CD8-positive, alpha-beta memory T cell (primary cell): ENCODE measurements at regions not wholly inside any gene's neighbourhood (a gene's known extent, or its start where the extent isn't known, plus 50 kb on each side); places are given as distances from the start of the nearest gene placed in this dataset.

Experiments used
- CTCF ChIA-PET: fragments of 350-600 bp; sonication (Branson Sonifier 250); formaldehyde crosslinking; loops from one replicate; lab custom pipeline; 2021; ENCODE audit warnings: antibody characterized with exemption; lab: Charles Lee
- POLR2A ChIA-PET: fragments of 350-600 bp; sonication (Branson Sonifier 250); formaldehyde crosslinking; loops from one replicate; lab custom pipeline; 2021; ENCODE audit warnings: antibody characterized with exemption; lab: Charles Lee
- DNase-seq, 5 donors: peaks; one replicate each; pipeline versions ENCODE4 v3.0.0 to v3.0.0-alpha.2; 2020 to 2022; ENCODE audit warnings: mixed read lengths in 1 of 5
- H3K27ac ChIP-seq: one replicate; pipeline ENCODE4 v1.7.0; 2013; ENCODE audit warnings: low read depth, mild to moderate bottlenecking, low read length, moderate library complexity
- H3K27me3 ChIP-seq: 2 replicates; pipeline ENCODE4 v1.7.0; 2013; ENCODE audit warnings: low read length, mild to moderate bottlenecking; ENCODE audit not compliant: insufficient read depth, poor library complexity, severe bottlenecking
- H3K36me3 ChIP-seq: 2 replicates; pipeline ENCODE4 v1.7.0; 2013; ENCODE audit warnings: mild to moderate bottlenecking, low read length, moderate library complexity; ENCODE audit not compliant: insufficient read depth
- H3K4me1 ChIP-seq: 2 replicates; pipeline ENCODE4 v1.7.0; 2013; ENCODE audit warnings: mild to moderate bottlenecking, low read length, moderate library complexity; ENCODE audit not compliant: insufficient read depth
- H3K4me3 ChIP-seq: 2 replicates; pipeline ENCODE4 v1.7.0; 2013; ENCODE audit warnings: mild to moderate bottlenecking, low read length
- H3K9me3 ChIP-seq: 2 replicates; pipeline ENCODE4 v1.7.0; 2013; ENCODE audit warnings: mild to moderate bottlenecking, low read length
- H3K27ac Mint-ChIP-seq, 8 donors: one replicate each; pipeline ENCODE4 v1.8.0; 2020 to 2021; ENCODE audit warnings: mixed read lengths in 8 of 8, mild to moderate bottlenecking in 6 of 8, inconsistent platforms in 3 of 8, moderate library complexity in 3 of 8
- H3K27me3 Mint-ChIP-seq, 2 donors: one replicate each; pipeline ENCODE4 v1.8.0; 2020 to 2021; ENCODE audit warnings: mixed read lengths in 2 of 2, mild to moderate bottlenecking in 1 of 2, moderate library complexity in 1 of 2
- H3K36me3 Mint-ChIP-seq, 3 donors: one replicate each; pipeline ENCODE4 v1.8.0; 2020 to 2021; ENCODE audit warnings: mixed read lengths in 3 of 3, inconsistent platforms in 1 of 3, mild to moderate bottlenecking in 1 of 3
- H3K4me1 Mint-ChIP-seq, 3 donors: one replicate each; pipeline ENCODE4 v1.8.0; 2020 to 2021; ENCODE audit warnings: mixed read lengths in 3 of 3, inconsistent platforms in 1 of 3, mild to moderate bottlenecking in 1 of 3
- H3K4me3 Mint-ChIP-seq, 7 donors: one replicate each; pipeline ENCODE4 v1.8.0; 2020 to 2021; ENCODE audit warnings: mixed read lengths in 7 of 7, mild to moderate bottlenecking in 6 of 7, moderate library complexity in 4 of 7, inconsistent platforms in 2 of 7
- H3K9me3 Mint-ChIP-seq, 5 donors: one replicate each; pipeline ENCODE4 v1.8.0; 2020 to 2022; ENCODE audit warnings: mixed read lengths in 5 of 5, mild to moderate bottlenecking in 3 of 5, moderate library complexity in 2 of 5, inconsistent platforms in 1 of 5

DNA sequence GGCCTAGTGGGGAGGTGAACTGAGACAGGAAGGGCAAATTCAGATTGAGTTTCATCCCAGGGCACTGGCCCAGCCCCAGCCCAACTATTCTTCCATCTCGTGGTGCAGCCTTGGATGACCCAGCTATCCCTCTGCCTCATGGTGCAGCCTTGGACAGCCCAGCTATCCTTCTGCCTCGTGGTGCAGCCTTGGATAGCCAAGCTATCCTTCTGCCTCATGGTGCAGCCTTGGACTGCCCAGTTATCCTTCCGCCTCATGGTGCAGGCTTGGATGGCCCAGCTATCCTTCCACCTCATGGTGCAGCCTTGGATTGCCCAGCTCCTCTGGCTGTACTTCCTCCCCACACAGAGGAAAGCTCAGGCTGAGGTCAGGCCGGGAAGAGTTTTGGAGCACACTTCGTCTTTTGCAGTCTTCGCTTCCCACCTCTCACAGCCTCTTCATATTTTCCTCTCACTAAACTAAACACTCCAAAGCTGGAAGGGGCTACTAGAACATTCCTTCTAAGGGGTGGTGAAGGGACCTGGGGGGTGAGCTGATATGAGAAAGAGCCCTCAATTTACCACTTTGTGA, 69.8 kb upstream of the TTC34 start:
- Mint-ChIP-seq H3K27me3 (peaks cover 1 to 5% of the 10 kb centered on the region in 2 donors), H3K4me1 (no peaks in the 10 kb centered on the region), H3K27ac (no peak overlapping the region), H3K4me3 (no peak overlapping the region), H3K9me3 (peaks cover 0 to 15% (median 12%) of the 10 kb centered on the region in 5 donors), H3K36me3 (no peaks in the 10 kb centered on the region)
- CTCF ChIA-PET: no interaction called here
- no peak overlapping the region for H3K4me3 ChIP-seq
- DNase-seq: no peak
- H3K4me1 ChIP-seq: no peaks in the 10 kb centered on the region
- POLR2A ChIA-PET: no interaction called here
- H3K27me3 ChIP-seq: no peaks in the 10 kb centered on the region
- H3K36me3 ChIP-seq: no peaks in the 10 kb centered on the region
- no peak overlapping the region for H3K27ac ChIP-seq
- peaks cover 5% of the 10 kb centered on the region for H3K9me3 ChIP-seq

DNA sequence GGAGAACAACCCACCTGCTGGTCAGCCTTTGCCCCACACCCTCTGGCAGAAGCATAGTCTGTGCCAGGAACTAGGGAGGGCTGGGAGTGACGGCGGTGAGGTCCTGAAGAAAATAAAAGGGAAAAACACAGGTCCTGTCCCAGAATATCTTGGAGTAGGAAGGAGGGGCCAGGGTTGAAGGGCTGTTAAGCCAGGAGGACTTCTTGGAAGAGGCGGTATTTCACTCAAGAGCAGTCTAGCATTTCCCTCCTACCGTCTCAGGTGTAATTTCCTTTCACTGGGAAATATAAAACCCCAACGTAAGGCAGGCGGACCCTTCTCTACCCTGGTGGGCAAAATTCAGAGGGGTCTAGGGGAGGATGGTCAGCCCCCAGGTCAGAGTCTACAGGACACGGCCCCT, 72.7 kb upstream of the TTC34 start:
- H3K36me3 ChIP-seq: no peaks in the 10 kb centered on the region
- Mint-ChIP-seq H3K36me3 (no peaks in the 10 kb centered on the region), H3K9me3 (peaks cover 0 to 15% (median 10%) of the 10 kb centered on the region in 5 donors), H3K27ac (no peak overlapping the region), H3K27me3 (peaks cover 0 to 1% of the 10 kb centered on the region in 2 donors), H3K4me3 (no peak overlapping the region), H3K4me1 (no peaks in the 10 kb centered on the region)
- H3K9me3 ChIP-seq: peaks cover 5% of the 10 kb centered on the region
- no peaks in the 10 kb centered on the region for H3K4me1 ChIP-seq
- DNase-seq: no peak
- CTCF ChIA-PET: no interaction called here
- no peak overlapping the region for H3K27ac ChIP-seq
- no peak overlapping the region for H3K4me3 ChIP-seq
- no peaks in the 10 kb centered on the region for H3K27me3 ChIP-seq
- POLR2A ChIA-PET: no interaction called here

GRCh38 chr1:2874607-2875480, 73.4 kb upstream of the TTC34 start:
- Mint-ChIP-seq H3K4me1 (no peaks in the 10 kb centered on the region), H3K9me3 (peaks cover 0 to 15% (median 10%) of the 10 kb centered on the region in 5 donors), H3K36me3 (no peaks in the 10 kb centered on the region), H3K27me3 (peaks cover 0 to 1% of the 10 kb centered on the region in 2 donors), H3K4me3 (no peak overlapping the region), H3K27ac (no peak overlapping the region)
- Histone ChIP-seq H3K4me1 (no peaks in the 10 kb centered on the region), H3K36me3 (no peaks in the 10 kb centered on the region), H3K4me3 (no peak overlapping the region), H3K27ac (no peak overlapping the region), H3K9me3 (peaks cover 5% of the 10 kb centered on the region), H3K27me3 (no peaks in the 10 kb centered on the region)
- ChIA-PET CTCF (no interaction called here), POLR2A (no interaction called here)
- DNase-seq: no peak

DNA sequence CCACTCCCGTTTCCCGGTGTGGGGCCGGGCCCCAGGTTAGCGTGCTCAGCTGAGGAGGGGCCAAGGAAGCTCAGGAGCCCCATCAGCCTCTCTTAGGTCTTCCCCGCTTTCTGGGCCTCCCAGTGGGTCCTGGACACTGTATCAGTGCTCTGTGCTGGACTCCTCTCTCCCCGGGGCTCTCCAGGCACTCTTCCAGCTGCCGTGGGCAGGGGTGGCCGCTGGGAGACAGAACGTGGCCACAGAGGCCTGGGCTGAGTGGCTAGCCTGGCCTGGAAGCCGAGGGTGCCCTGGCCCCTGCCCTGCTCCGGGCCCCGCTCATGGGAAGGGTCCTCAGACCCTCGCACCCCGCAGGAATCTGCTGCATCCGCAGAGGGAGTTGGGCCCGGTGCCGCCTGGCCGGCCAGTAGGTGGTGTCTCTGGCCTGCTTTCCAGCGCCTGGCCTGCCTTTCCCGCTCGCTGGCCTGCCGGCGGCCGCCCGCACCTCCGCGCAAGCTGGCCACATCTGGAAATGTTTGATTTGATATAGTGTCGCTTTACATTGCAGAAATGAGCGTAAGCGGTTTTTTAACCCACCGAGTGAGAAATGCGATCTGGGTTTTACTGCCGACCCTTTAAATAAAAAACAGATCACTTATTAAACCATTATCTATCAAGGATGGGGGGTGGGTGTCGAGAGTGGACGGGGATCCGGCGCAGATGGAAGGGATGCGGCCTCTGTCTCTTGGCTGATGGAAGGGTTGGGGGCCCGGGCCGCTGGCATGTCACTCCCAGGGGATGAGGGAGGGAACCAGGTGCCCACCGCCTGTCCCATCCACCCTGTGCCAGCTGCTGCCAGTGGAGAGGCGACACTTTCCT, 74.4 kb upstream of the TTC34 start:
- Mint-ChIP-seq H3K4me1 (no peaks in the 10 kb centered on the region), H3K27ac (no peak overlapping the region), H3K27me3 (peaks cover 1 to 6% of the 10 kb centered on the region in 2 donors), H3K36me3 (no peaks in the 10 kb centered on the region), H3K4me3 (no peak overlapping the region), H3K9me3 (peaks cover 0 to 13% (median 10%) of the 10 kb centered on the region in 5 donors)
- no peaks in the 10 kb centered on the region for H3K36me3 ChIP-seq
- H3K27me3 ChIP-seq: no peaks in the 10 kb centered on the region
- H3K27ac ChIP-seq: no peak overlapping the region
- ChIA-PET CTCF (no interaction called here), POLR2A (no interaction called here)
- H3K4me1 ChIP-seq: no peaks in the 10 kb centered on the region
- no peak for DNase-seq
- no peak overlapping the region for H3K4me3 ChIP-seq
- peaks cover 3% of the 10 kb centered on the region for H3K9me3 ChIP-seq

DNA sequence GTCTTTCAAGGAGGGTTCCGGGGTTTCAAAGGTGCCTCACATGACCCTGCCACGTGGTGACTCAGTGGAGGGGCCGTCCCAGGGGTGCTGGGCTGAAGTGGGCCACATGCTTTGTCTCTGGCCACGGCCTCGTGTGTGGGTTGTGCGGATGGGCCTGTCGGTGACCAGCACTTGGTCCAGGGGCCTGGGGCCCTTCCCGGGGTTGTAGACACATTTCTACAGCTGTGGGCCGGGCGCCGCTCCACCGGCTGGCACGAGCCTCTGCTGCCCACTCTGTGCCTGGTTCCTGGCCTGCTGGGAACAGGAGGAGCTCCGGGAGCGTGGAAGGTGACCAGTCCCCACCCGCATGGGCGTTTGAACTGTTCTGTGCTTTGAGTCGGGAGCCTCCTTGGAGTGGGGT, 75.4 kb upstream of the TTC34 start:
- Histone ChIP-seq H3K36me3 (no peaks in the 10 kb centered on the region), H3K4me1 (no peaks in the 10 kb centered on the region), H3K27me3 (no peaks in the 10 kb centered on the region), H3K9me3 (no peaks in the 10 kb centered on the region), H3K4me3 (no peak overlapping the region), H3K27ac (no peak overlapping the region)
- ChIA-PET CTCF (no interaction called here), POLR2A (no interaction called here)
- Mint-ChIP-seq H3K4me3 (no peak overlapping the region), H3K27ac (no peak overlapping the region), H3K9me3 (peaks cover 0 to 6% (median 3%) of the 10 kb centered on the region in 5 donors), H3K27me3 (peaks cover 1 to 10% of the 10 kb centered on the region in 2 donors), H3K36me3 (no peaks in the 10 kb centered on the region), H3K4me1 (no peaks in the 10 kb centered on the region)
- DNase-seq: no peak

DNA sequence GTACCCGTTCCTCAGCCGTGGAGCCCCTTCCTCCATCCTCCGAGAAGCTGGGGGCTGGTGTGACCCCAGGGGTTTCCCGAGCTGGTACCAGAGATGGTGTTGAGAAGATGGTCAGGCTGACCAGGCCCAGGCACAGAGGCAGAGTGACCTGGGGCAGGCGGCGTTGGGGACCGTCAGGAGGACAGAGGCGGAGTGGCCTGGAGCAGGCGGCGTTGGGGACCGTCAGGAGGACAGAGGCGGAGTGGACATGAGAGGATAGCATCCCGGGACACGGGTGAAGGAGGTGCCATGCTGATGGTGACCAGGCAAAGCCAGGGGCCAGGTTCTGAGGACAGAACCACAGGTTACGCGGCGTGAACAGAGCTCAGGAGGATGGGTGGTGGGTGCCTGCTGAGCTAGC, 75.9 kb upstream of the TTC34 start:
- no peak for DNase-seq
- Mint-ChIP-seq H3K4me3 (no peak overlapping the region), H3K27me3 (peaks cover 1 to 10% of the 10 kb centered on the region in 2 donors), H3K36me3 (no peaks in the 10 kb centered on the region), H3K9me3 (peaks cover 0 to 4% (median 1%) of the 10 kb centered on the region in 5 donors), H3K27ac (no peak overlapping the region), H3K4me1 (no peaks in the 10 kb centered on the region)
- no peaks in the 10 kb centered on the region for H3K9me3 ChIP-seq
- H3K27ac ChIP-seq: no peak overlapping the region
- POLR2A ChIA-PET: no interaction called here
- no peaks in the 10 kb centered on the region for H3K36me3 ChIP-seq
- H3K4me1 ChIP-seq: no peaks in the 10 kb centered on the region
- H3K4me3 ChIP-seq: no peak overlapping the region
- CTCF ChIA-PET: no interaction called here
- no peaks in the 10 kb centered on the region for H3K27me3 ChIP-seq

GRCh38 chr1:2878591-2878990, 77.1 kb upstream of the TTC34 start:
- Histone ChIP-seq H3K27me3 (no peaks in the 10 kb centered on the region), H3K4me1 (no peaks in the 10 kb centered on the region), H3K9me3 (no peaks in the 10 kb centered on the region), H3K36me3 (no peaks in the 10 kb centered on the region), H3K27ac (no peak overlapping the region), H3K4me3 (no peak overlapping the region)
- DNase-seq: no peak
- Mint-ChIP-seq H3K4me1 (no peaks in the 10 kb centered on the region), H3K27ac (no peak overlapping the region), H3K27me3 (peaks cover 1 to 10% of the 10 kb centered on the region in 2 donors), H3K9me3 (no peaks in the 10 kb centered on the region), H3K36me3 (no peaks in the 10 kb centered on the region), H3K4me3 (no peak overlapping the region)
- ChIA-PET POLR2A (no interaction called here), CTCF (no interaction called here)

GRCh38 chr1:2879026-2879425, 77.5 kb upstream of the TTC34 start:
- H3K4me3 Mint-ChIP-seq: no peak overlapping the region
- CTCF ChIA-PET: no interaction called here

More at GRCh38 chr1:2879026-2879425, 77.5 kb upstream of the TTC34 start:
- Mint-ChIP-seq H3K4me1 (no peaks in the 10 kb centered on the region), H3K9me3 (no peaks in the 10 kb centered on the region), H3K36me3 (no peaks in the 10 kb centered on the region), H3K27me3 (peaks cover 1 to 10% of the 10 kb centered on the region in 2 donors), H3K27ac (no peak overlapping the region)
- Histone ChIP-seq H3K27me3 (no peaks in the 10 kb centered on the region), H3K27ac (no peak overlapping the region), H3K9me3 (no peaks in the 10 kb centered on the region), H3K4me1 (no peaks in the 10 kb centered on the region), H3K4me3 (no peak overlapping the region), H3K36me3 (no peaks in the 10 kb centered on the region)
- DNase-seq: no peak
- POLR2A ChIA-PET: no interaction called here
